ENCODE measurements at regions not wholly inside any gene's neighbourhood (a gene's known extent, or its start where the extent isn't known, plus 50 kb on each side); places are given as distances from the start of the nearest gene placed in this dataset.
"Not testable (repeated sequence)": the region's sequence is repeated elsewhere in the genome, so short reads cannot be mapped to it uniquely, and the experiment has no call there.

- no peak for DNase-seq
Observed at GRCh38 chr2:62410015-62410453, 96.0 kb downstream of the TMEM17 start.

GRCh38 chr2:62409442-62409841 is 96.6 kb downstream of the TMEM17 start:
- DNase-seq: no peak

- no peak for DNase-seq
Observed at GRCh38 chr2:62408241-62408677, 97.7 kb downstream of the TMEM17 start.

- DNase-seq: no peak
Observed at GRCh38 chr2:62407838-62408237, 98.2 kb downstream of the TMEM17 start.

- DNase-seq: no peak
Observed at GRCh38 chr2:62407401-62407800, 98.6 kb downstream of the TMEM17 start.

GRCh38 chr2:62406573-62407043 is 99.4 kb downstream of the TMEM17 start:
- no peak for DNase-seq

- DNase-seq: no peak
Observed at GRCh38 chr2:62404913-62405312, 101.1 kb downstream of the TMEM17 start.

- no peak for DNase-seq
Observed at GRCh38 chr2:62402156-62402555, 103.8 kb downstream of the TMEM17 start.

GRCh38 chr2:62398356-62398755 is 107.6 kb downstream of the TMEM17 start:
- DNase-seq: no peak

- no peak for DNase-seq
Observed at GRCh38 chr2:62396880-62397279, 109.1 kb downstream of the TMEM17 start.

- DNase-seq: no peak
Observed at GRCh38 chr2:62393293-62393692, 112.7 kb downstream of the TMEM17 start.

GRCh38 chr2:62391696-62392095 is 114.3 kb downstream of the TMEM17 start:
- no peak for DNase-seq

- not testable (repeated sequence) for DNase-seq
Observed at GRCh38 chr2:62386378-62386777, 119.6 kb downstream of the TMEM17 start.

- DNase-seq: no peak
Observed at GRCh38 chr2:62383846-62384245, 122.1 kb downstream of the TMEM17 start.

GRCh38 chr2:62382757-62383156 is 123.2 kb downstream of the TMEM17 start:
- DNase-seq: no peak

- no peak for DNase-seq
Observed at GRCh38 chr2:62382122-62382521, 123.9 kb downstream of the TMEM17 start.

- no peak for DNase-seq
Observed at GRCh38 chr2:62381656-62382055, 124.3 kb downstream of the TMEM17 start.

- DNase-seq: no peak
Observed at GRCh38 chr2:62379566-62379965, 126.4 kb downstream of the TMEM17 start.

GRCh38 chr2:62375113-62375420 is 130.9 kb downstream of the TMEM17 start:
- DNase-seq: no peak

- DNase-seq: no peak
Observed at GRCh38 chr2:62374301-62375112, 131.5 kb downstream of the TMEM17 start.

GRCh38 chr2:62372824-62373223 is 133.2 kb downstream of the TMEM17 start:
- no peak for DNase-seq

- no peak for DNase-seq
Observed at GRCh38 chr2:62370321-62371250, 135.4 kb downstream of the TMEM17 start.

GRCh38 chr2:62369541-62370202 is 136.3 kb downstream of the TMEM17 start:
- no peak for DNase-seq
